ENCODE measurements at regions not wholly inside any gene's neighbourhood (a gene's known extent, or its start where the extent isn't known, plus 50 kb on each side); places are given as distances from the start of the nearest gene placed in this dataset.

- DNase-seq = no peak
- Histone ChIP-seq H3K36me3 (no peaks in the 10 kb centered on the region), H3K9me3 (no peaks in the 10 kb centered on the region), H3K4me1 (no peaks in the 10 kb centered on the region), H3K27me3 (no peaks in the 10 kb centered on the region), H3K4me3 (ENCODE audit: low read depth, low read length) (no peak overlapping the region)
- TF ChIP-seq CTCF (IDR thresholded peaks at IDR 0.05; ENCODE audit: low read depth, low read length) = no peak
These were observed 83.3 kb downstream of the RND3 start for GRCh38 chr2:150404147-150404546.

DNA sequence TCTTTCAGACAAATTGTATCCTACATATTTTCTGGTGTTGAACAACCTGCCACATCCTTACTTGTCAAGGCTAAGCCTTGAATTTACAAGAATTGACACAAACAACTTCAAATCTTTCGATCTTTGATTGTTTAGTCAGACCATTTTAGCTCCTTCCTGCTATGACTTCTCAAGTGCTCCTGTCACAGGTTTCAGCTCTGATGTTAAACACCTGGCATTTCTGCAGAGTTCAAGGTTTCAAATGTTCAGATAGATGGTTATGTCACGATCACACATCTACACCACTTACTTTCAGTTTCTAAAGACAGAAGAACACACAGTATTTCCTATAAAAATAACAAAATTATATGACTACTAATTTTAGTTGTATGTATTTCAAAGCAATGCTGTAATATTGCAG is 84.0 kb downstream of the RND3 start:
- TF ChIP-seq CTCF (IDR thresholded peaks at IDR 0.05; ENCODE audit: low read depth, low read length) = no peak
- DNase-seq = no peak
- no peak overlapping the region for H3K4me3 ChIP-seq (ENCODE audit: low read depth, low read length)

GRCh38 chr2:150402953-150403352 is 84.5 kb downstream of the RND3 start:
- DNase-seq = no peak
- Histone ChIP-seq H3K4me1 (no peaks in the 10 kb centered on the region), H3K9me3 (no peaks in the 10 kb centered on the region), H3K27me3 (no peaks in the 10 kb centered on the region), H3K36me3 (no peaks in the 10 kb centered on the region), H3K4me3 (ENCODE audit: low read depth, low read length) (no peak overlapping the region)
- TF ChIP-seq CTCF (IDR thresholded peaks at IDR 0.05; ENCODE audit: low read depth, low read length) = no peak

More for the DNA sequence above, 84.0 kb downstream of the RND3 start:
- Histone ChIP-seq H3K36me3 (no peaks in the 10 kb centered on the region), H3K27me3 (no peaks in the 10 kb centered on the region), H3K9me3 (no peaks in the 10 kb centered on the region), H3K4me1 (no peaks in the 10 kb centered on the region)

GRCh38 chr2:150400849-150401248 is 86.6 kb downstream of the RND3 start:
- no peak overlapping the region for H3K4me3 ChIP-seq (ENCODE audit: low read depth, low read length)
- H3K27me3 ChIP-seq = no peaks in the 10 kb centered on the region
- H3K9me3 ChIP-seq = no peaks in the 10 kb centered on the region
- TF ChIP-seq CTCF (IDR thresholded peaks at IDR 0.05; ENCODE audit: low read depth, low read length) = no peak
- H3K4me1 ChIP-seq = no peaks in the 10 kb centered on the region
- no peak for DNase-seq
- H3K36me3 ChIP-seq = no peaks in the 10 kb centered on the region

DNA sequence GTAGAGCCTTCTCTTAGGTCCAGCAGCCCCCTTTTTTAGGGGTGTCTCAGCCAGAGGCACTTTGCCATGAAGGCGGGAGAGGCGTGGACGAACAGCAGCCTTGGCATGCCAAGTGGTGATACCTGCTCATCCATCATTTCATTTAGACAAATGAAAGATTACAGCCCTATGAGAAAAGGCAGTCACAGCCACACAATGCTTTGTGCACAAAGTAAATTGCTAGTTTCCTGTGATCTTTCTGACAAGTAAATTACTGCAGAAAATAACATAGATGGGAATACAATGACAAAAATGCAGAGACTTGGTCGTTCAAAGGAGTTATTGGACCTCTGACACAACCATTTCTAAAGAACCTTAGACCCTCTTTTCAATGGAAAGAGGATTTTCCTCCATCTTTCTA is 94.9 kb downstream of the RND3 start:
- Histone ChIP-seq H3K36me3 (no peaks in the 10 kb centered on the region), H3K27me3 (no peaks in the 10 kb centered on the region), H3K4me3 (ENCODE audit: low read depth, low read length) (no peak overlapping the region), H3K4me1 (no peaks in the 10 kb centered on the region), H3K9me3 (no peaks in the 10 kb centered on the region)
- TF ChIP-seq CTCF (IDR thresholded peaks at IDR 0.05; ENCODE audit: low read depth, low read length) = no peak
- no peak for DNase-seq

GRCh38 chr2:150391779-150392178 is 95.7 kb downstream of the RND3 start:
- Histone ChIP-seq H3K27me3 (no peaks in the 10 kb centered on the region), H3K9me3 (no peaks in the 10 kb centered on the region), H3K36me3 (no peaks in the 10 kb centered on the region), H3K4me1 (no peaks in the 10 kb centered on the region), H3K4me3 (ENCODE audit: low read depth, low read length) (no peak overlapping the region)
- no peak for DNase-seq
- no peak for TF ChIP-seq CTCF (IDR thresholded peaks at IDR 0.05; ENCODE audit: low read depth, low read length)

Measured in BE2C (cell line).